ENCODE measurements at regions not wholly inside any gene's neighbourhood (a gene's known extent, or its start where the extent isn't known, plus 50 kb on each side); places are given as distances from the start of the nearest gene placed in this dataset.

DNA sequence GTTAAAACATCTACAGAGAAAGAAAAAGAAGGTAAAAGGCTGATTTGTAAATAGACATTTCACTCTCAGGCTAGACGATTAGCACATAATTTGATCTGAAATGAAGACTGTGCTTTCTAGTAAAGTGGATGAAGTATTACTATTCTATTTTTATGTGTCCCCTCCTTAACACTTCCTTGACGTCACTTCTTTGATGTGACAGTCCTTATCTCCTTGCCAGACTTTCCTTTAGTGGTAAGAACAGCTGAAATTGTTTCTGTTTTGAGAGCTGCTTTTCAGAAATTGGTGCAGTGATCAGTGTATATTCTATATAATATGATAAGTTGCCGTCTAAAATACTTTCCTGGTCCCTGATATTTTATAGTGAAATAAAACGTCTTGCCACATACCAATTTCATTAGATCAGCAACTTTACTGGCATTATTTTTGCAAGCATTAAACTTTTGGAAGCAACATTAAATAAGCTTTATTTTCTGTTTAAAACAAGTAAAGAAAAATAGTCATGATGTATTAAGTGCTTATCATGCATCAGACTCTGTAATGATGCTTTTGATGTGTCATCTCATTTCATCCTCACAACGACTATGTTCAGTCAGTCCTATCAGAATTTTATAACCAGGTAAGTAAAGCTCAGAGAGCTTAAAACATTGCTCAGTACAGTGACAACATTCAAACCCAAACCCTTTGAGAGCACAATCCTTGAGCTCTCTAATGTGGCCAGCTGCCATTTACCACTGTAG is 210.3 kb upstream of the PCDH9 start:
- no peaks in the 10 kb centered on the region for H3K79me2 ChIP-seq (ENCODE audit: control insufficient read depth, insufficient read depth, low read length)
- no peaks in the 10 kb centered on the region for H3K27me3 ChIP-seq (ENCODE audit: control insufficient read depth, insufficient read depth, low read length)
- no peaks in the 10 kb centered on the region for H3K9me3 ChIP-seq (ENCODE audit: control insufficient read depth, insufficient read depth, low read depth, low read length)
- no peaks in the 10 kb centered on the region for H3K36me3 ChIP-seq (ENCODE audit: control insufficient read depth, insufficient read depth, low read length)
- H3K27ac ChIP-seq (ENCODE audit: insufficient read depth, low read length) = no peak overlapping the region
- no peak overlapping the region for H3K9ac ChIP-seq (ENCODE audit: insufficient read depth, low read length)
- no peak for DNase-seq (ENCODE audit: low read depth in 2 of 2)
- TF ChIP-seq EZH2 (IDR thresholded peaks at IDR 0.05; ENCODE audit: low read length, missing control alignments) = no peak
- TF ChIP-seq, protein P1, sequence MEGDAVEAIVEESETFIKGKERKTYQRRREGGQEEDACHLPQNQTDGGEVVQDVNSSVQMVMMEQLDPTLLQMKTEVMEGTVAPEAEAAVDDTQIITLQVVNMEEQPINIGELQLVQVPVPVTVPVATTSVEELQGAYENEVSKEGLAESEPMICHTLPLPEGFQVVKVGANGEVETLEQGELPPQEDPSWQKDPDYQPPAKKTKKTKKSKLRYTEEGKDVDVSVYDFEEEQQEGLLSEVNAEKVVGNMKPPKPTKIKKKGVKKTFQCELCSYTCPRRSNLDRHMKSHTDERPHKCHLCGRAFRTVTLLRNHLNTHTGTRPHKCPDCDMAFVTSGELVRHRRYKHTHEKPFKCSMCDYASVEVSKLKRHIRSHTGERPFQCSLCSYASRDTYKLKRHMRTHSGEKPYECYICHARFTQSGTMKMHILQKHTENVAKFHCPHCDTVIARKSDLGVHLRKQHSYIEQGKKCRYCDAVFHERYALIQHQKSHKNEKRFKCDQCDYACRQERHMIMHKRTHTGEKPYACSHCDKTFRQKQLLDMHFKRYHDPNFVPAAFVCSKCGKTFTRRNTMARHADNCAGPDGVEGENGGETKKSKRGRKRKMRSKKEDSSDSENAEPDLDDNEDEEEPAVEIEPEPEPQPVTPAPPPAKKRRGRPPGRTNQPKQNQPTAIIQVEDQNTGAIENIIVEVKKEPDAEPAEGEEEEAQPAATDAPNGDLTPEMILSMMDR (conservative IDR thresholded peaks at IDR 0.05 in 1 of 2, IDR thresholded peaks at IDR 0.05 in 1 of 2; ENCODE audit: low read depth in 1 of 2, low read length in 2 of 2) = no peak
- H3K4me2 ChIP-seq (ENCODE audit: extremely low read depth, insufficient read depth, low read length) = no peak overlapping the region
- no peak overlapping the region for H2AFZ ChIP-seq (ENCODE audit: low read length)
- no peak overlapping the region for H3K4me3 ChIP-seq (replicated peaks in 1 of 4; ENCODE audit: control extremely low read depth in 1 of 4, insufficient read depth in 1 of 4, low read depth in 3 of 4, low read length in 4 of 4)
- no peaks in the 10 kb centered on the region for H4K20me1 ChIP-seq (ENCODE audit: control insufficient read depth, extremely low read depth, insufficient read depth, low read length)
- H3K4me1 ChIP-seq (ENCODE audit: control insufficient read depth, extremely low read depth, insufficient read depth, low read length) = no peaks in the 10 kb centered on the region

DNA sequence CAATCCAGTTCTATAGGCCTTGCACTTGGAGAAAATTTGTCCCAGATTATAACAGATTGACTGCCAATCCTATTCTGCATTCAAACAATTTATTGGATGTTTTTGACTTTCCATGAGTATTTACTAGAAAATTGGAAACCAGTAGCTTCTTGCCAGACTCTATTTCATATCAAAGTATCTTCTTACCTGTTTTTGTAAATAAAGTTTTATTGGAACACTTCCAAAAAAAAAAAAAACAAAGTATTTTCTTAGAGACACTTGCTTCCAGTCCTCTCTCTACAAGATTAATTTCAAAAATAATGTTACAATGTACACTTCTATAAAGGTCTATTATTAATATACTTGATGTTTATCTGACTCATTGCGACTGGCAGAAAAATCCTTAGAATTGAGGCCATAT is 209.2 kb upstream of the PCDH9 start:
- Histone ChIP-seq H3K4me2 (ENCODE audit: extremely low read depth, insufficient read depth, low read length) (no peak overlapping the region), H3K27ac (ENCODE audit: insufficient read depth, low read length) (no peak overlapping the region), H4K20me1 (ENCODE audit: control insufficient read depth, extremely low read depth, insufficient read depth, low read length) (no peaks in the 10 kb centered on the region), H3K27me3 (ENCODE audit: control insufficient read depth, insufficient read depth, low read length) (no peaks in the 10 kb centered on the region), H3K9me3 (ENCODE audit: control insufficient read depth, insufficient read depth, low read depth, low read length) (no peaks in the 10 kb centered on the region), H3K9ac (ENCODE audit: insufficient read depth, low read length) (no peak overlapping the region), H3K36me3 (ENCODE audit: control insufficient read depth, insufficient read depth, low read length) (no peaks in the 10 kb centered on the region), H3K4me1 (ENCODE audit: control insufficient read depth, extremely low read depth, insufficient read depth, low read length) (no peaks in the 10 kb centered on the region), H3K4me3 (replicated peaks in 1 of 4; ENCODE audit: control extremely low read depth in 1 of 4, insufficient read depth in 1 of 4, low read depth in 3 of 4, low read length in 4 of 4) (no peak overlapping the region), H2AFZ (ENCODE audit: low read length) (no peak overlapping the region), H3K79me2 (ENCODE audit: control insufficient read depth, insufficient read depth, low read length) (no peaks in the 10 kb centered on the region)
- TF ChIP-seq, protein P1 (conservative IDR thresholded peaks at IDR 0.05 in 1 of 2, IDR thresholded peaks at IDR 0.05 in 1 of 2; ENCODE audit: low read depth in 1 of 2, low read length in 2 of 2) = no peak
- no peak for TF ChIP-seq EZH2 (IDR thresholded peaks at IDR 0.05; ENCODE audit: low read length, missing control alignments)
- DNase-seq (ENCODE audit: low read depth in 2 of 2) = no peak

DNA sequence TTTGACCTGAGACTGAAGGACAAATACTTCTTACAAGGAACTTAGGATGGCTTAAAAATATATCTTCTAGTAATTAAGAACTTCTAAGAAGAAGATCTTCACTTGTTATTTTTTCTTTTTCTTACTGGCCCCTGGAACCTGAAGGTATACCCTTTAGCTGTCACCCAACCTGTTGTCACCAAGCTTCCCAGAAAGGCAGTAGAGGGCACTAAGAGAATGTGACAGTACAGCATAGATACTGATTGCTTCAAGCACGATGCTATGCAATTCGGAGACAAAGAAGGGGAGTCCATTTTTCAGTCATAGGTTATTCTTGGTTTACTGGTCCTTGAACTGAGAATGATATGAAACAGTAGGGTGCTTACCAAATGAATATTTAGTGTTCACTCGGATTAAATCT is 208.3 kb upstream of the PCDH9 start:
- TF ChIP-seq EZH2 (IDR thresholded peaks at IDR 0.05; ENCODE audit: low read length, missing control alignments) = no peak
- TF ChIP-seq, protein P1 (conservative IDR thresholded peaks at IDR 0.05 in 1 of 2, IDR thresholded peaks at IDR 0.05 in 1 of 2; ENCODE audit: low read depth in 1 of 2, low read length in 2 of 2) = no peak
- no peak overlapping the region for H3K4me3 ChIP-seq (replicated peaks in 1 of 4; ENCODE audit: control extremely low read depth in 1 of 4, insufficient read depth in 1 of 4, low read depth in 3 of 4, low read length in 4 of 4)
- no peaks in the 10 kb centered on the region for H4K20me1 ChIP-seq (ENCODE audit: control insufficient read depth, extremely low read depth, insufficient read depth, low read length)
- H3K27me3 ChIP-seq (ENCODE audit: control insufficient read depth, insufficient read depth, low read length) = no peaks in the 10 kb centered on the region
- H3K4me1 ChIP-seq (ENCODE audit: control insufficient read depth, extremely low read depth, insufficient read depth, low read length) = no peaks in the 10 kb centered on the region
- peak in 1 of 2 donors; percentile 17 for DNase-seq (ENCODE audit: low read depth in 2 of 2)
- no peak overlapping the region for H3K4me2 ChIP-seq (ENCODE audit: extremely low read depth, insufficient read depth, low read length)
- no peak overlapping the region for H3K27ac ChIP-seq (ENCODE audit: insufficient read depth, low read length)
- no peak overlapping the region for H2AFZ ChIP-seq (ENCODE audit: low read length)
- no peak overlapping the region for H3K9ac ChIP-seq (ENCODE audit: insufficient read depth, low read length)
- H3K79me2 ChIP-seq (ENCODE audit: control insufficient read depth, insufficient read depth, low read length) = no peaks in the 10 kb centered on the region
- no peaks in the 10 kb centered on the region for H3K36me3 ChIP-seq (ENCODE audit: control insufficient read depth, insufficient read depth, low read length)
- no peaks in the 10 kb centered on the region for H3K9me3 ChIP-seq (ENCODE audit: control insufficient read depth, insufficient read depth, low read depth, low read length)

Data from fibroblast of lung (primary cell).